SU-DHL-6 (cell line): ENCODE measurements at regions not wholly inside any gene's neighbourhood (a gene's known extent, or its start where the extent isn't known, plus 50 kb on each side); places are given as distances from the start of the nearest gene placed in this dataset.

Experiments used
- H2AFZ ChIP-seq: fragments of 200-600 bp; sonication (generic); 2 replicates; pipeline ENCODE4 v1.6.1; 2014; ENCODE audit warnings: low read depth, mild to moderate bottlenecking, moderate library complexity, mixed read lengths, antibody characterized with exemption, low read length; ENCODE audit not compliant: severe bottlenecking
- H3F3A ChIP-seq: fragments of 200-600 bp; shearing (Covaris generic); 2 replicates; pipeline ENCODE4 v1.6.0; 2016; ENCODE audit warnings: antibody characterized with exemption, mild to moderate bottlenecking; ENCODE audit not compliant: insufficient read depth
- H3K27ac ChIP-seq: fragments of 200-600 bp; sonication (generic); 2 replicates; pipeline ENCODE4 v1.5.1; 2016; ENCODE audit warnings: low read depth, mild to moderate bottlenecking, low read length, moderate library complexity, mixed read lengths
- H3K27me3 ChIP-seq: fragments of 200-600 bp; sonication (generic), shearing (Covaris generic); 2 replicates; pipeline ENCODE4 v1.6.0; 2014; ENCODE audit warnings: mild to moderate bottlenecking, low read length
- H3K36me3 ChIP-seq: fragments of 200-600 bp; sonication (generic); 2 replicates; pipeline ENCODE4 v1.6.1; 2014; ENCODE audit warnings: mild to moderate bottlenecking, low read length, mixed read lengths
- H3K4me2 ChIP-seq: fragments of 300-600, 200-600 bp; shearing (Covaris generic), sonication (generic); 2 replicates; pipeline ENCODE4 v1.6.0; 2014; ENCODE audit warnings: low read length, low read depth, mild to moderate bottlenecking; ENCODE audit not compliant: poor library complexity, severe bottlenecking
- H3K4me3 ChIP-seq: fragments of 200-600 bp; sonication (generic); 2 replicates; pipeline ENCODE4 v1.5.1; 2014; ENCODE audit warnings: antibody characterized with exemption, low read length, mild to moderate bottlenecking, mixed read lengths; ENCODE audit not compliant: insufficient read depth, poor library complexity, severe bottlenecking
- H3K79me2 ChIP-seq: fragments of 200-600 bp; sonication (generic); 2 replicates; pipeline ENCODE4 v1.6.1; 2014; ENCODE audit warnings: mild to moderate bottlenecking, low read length, moderate library complexity; ENCODE audit not compliant: insufficient read depth
- H3K9ac ChIP-seq: fragments of 200-600 bp; sonication (generic); 2 replicates; pipeline ENCODE4 v1.7.0; 2014; ENCODE audit warnings: mild to moderate bottlenecking, low read length
- H3K9me2 ChIP-seq: fragments of 200-600 bp; sonication (generic); replicated peaks from 2 replicates; pipeline ENCODE4 v1.6.1; 2014; ENCODE audit warnings: low read length; ENCODE audit not compliant: insufficient read depth
- H3K9me3 ChIP-seq: fragments of 200-600 bp; sonication (generic); 2 replicates; pipeline ENCODE4 v1.6.1; 2014; ENCODE audit warnings: low read length, mixed read lengths; ENCODE audit not compliant: insufficient read depth
- H4K20me1 ChIP-seq: fragments of 200-600 bp; sonication (generic); 2 replicates; pipeline ENCODE4 v1.6.1; 2014; ENCODE audit warnings: low read depth, mild to moderate bottlenecking, antibody characterized with exemption, low read length, moderate library complexity, mixed read lengths
- CTCF ChIP-seq: fragments of 200-600 bp; sonication (generic); IDR thresholded peaks from one replicate; pipeline ENCODE4 v1.5.1; 2017; ENCODE audit warnings: antibody characterized with exemption, mild to moderate bottlenecking, low read length, moderate library complexity; ENCODE audit not compliant: insufficient read depth, poor library complexity, severe bottlenecking
- EZH2phosphoT487 ChIP-seq: fragments of 200-600 bp; sonication (generic), shearing (Covaris generic); conservative IDR thresholded peaks from 2 replicates; pipeline ENCODE4 v1.6.1; 2018; ENCODE audit warnings: mild to moderate bottlenecking, antibody characterized with exemption, low read length, moderate library complexity, mixed read lengths

GRCh38 chr1:30226648-30227047 lies 496.7 kb downstream of the MATN1 start:
- H3F3A ChIP-seq = no peaks in the 10 kb centered on the region
- no peak for TF ChIP-seq EZH2phosphoT487
- TF ChIP-seq CTCF = no peak
- no peak overlapping the region for H3K27ac ChIP-seq
- H3K9ac ChIP-seq = no peak overlapping the region
- no peaks in the 10 kb centered on the region for H3K27me3 ChIP-seq
- H3K4me2 ChIP-seq = no peak overlapping the region
- no peaks in the 10 kb centered on the region for H3K9me2 ChIP-seq
- no peaks in the 10 kb centered on the region for H3K79me2 ChIP-seq
- no peaks in the 10 kb centered on the region for H3K36me3 ChIP-seq
- no peak overlapping the region for H2AFZ ChIP-seq
- no peaks in the 10 kb centered on the region for H3K9me3 ChIP-seq
- no peaks in the 10 kb centered on the region for H4K20me1 ChIP-seq
- no peak overlapping the region for H3K4me3 ChIP-seq

- Histone ChIP-seq H3K27me3 (no peaks in the 10 kb centered on the region), H3K4me2 (no peak overlapping the region), H3K9ac (no peak overlapping the region), H4K20me1 (no peaks in the 10 kb centered on the region), H2AFZ (no peak overlapping the region), H3K36me3 (no peaks in the 10 kb centered on the region), H3K79me2 (no peaks in the 10 kb centered on the region), H3K9me2 (no peaks in the 10 kb centered on the region), H3K27ac (no peak overlapping the region), H3F3A (no peaks in the 10 kb centered on the region), H3K9me3 (no peaks in the 10 kb centered on the region), H3K4me3 (no peak overlapping the region)
- no peak for TF ChIP-seq CTCF
- TF ChIP-seq EZH2phosphoT487 = no peak
These were observed 498.0 kb downstream of the MATN1 start for GRCh38 chr1:30225357-30225756.

GRCh38 chr1:30219675-30220074 lies 503.7 kb downstream of the MATN1 start:
- H4K20me1 ChIP-seq = no peaks in the 10 kb centered on the region
- no peaks in the 10 kb centered on the region for H3K9me3 ChIP-seq
- no peaks in the 10 kb centered on the region for H3F3A ChIP-seq
- no peak overlapping the region for H3K4me2 ChIP-seq
- no peaks in the 10 kb centered on the region for H3K79me2 ChIP-seq
- no peak overlapping the region for H3K9ac ChIP-seq
- TF ChIP-seq EZH2phosphoT487 (no peak), CTCF (no peak)
- no peaks in the 10 kb centered on the region for H3K9me2 ChIP-seq
- no peak overlapping the region for H2AFZ ChIP-seq
- no peak overlapping the region for H3K4me3 ChIP-seq
- no peaks in the 10 kb centered on the region for H3K27me3 ChIP-seq
- H3K36me3 ChIP-seq = no peaks in the 10 kb centered on the region
- H3K27ac ChIP-seq = no peak overlapping the region
